Daoy (cell line): ENCODE measurements at regions not wholly inside any gene's neighbourhood (a gene's known extent, or its start where the extent isn't known, plus 50 kb on each side); places are given as distances from the start of the nearest gene placed in this dataset.

Experiments used
- DNase-seq: peaks from one replicate; pipeline ENCODE4 v3.0.0-alpha.2; 2015; ENCODE audit warnings: low read depth

DNA sequence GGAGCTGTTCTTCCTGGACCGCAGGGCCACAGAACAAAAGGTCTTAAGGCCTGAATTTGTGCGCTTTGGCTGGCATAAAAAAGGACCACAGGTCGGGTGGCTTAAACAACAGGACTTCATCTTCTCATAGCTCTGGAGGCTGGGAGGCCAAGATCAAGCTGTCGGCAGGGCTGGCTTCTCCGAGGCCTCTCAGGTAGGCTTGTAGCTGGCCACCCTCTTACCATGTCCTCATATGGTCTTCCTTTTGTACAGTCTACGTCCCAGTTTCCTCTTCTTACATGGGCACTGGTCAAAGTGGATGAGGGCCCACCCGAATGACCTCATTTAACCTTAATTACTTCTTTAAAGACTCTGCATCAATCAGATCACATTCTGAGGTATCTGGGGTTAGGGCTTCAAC is 257.6 kb downstream of the CBLN1 start:
- no peak for DNase-seq

DNA sequence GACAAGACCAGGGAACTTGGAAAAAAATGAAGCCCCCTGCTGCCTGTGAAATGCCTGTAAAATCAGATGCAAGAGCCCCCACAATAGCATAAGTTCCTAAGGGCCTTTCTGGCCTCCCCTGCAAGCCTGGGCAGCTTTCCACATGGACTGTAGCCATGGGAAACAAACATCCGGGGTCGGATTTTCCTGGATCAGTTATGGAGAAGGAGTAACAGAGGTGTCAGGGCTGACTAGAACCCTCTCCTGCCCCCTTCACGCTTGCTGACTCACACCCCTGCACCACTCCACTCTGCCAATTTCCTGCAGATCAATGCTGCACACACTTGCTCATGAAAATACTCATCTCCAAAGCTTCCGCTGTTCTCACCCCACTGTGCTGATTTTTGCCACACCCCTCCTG is 258.6 kb downstream of the CBLN1 start:
- DNase-seq: peak; percentile 81

DNA sequence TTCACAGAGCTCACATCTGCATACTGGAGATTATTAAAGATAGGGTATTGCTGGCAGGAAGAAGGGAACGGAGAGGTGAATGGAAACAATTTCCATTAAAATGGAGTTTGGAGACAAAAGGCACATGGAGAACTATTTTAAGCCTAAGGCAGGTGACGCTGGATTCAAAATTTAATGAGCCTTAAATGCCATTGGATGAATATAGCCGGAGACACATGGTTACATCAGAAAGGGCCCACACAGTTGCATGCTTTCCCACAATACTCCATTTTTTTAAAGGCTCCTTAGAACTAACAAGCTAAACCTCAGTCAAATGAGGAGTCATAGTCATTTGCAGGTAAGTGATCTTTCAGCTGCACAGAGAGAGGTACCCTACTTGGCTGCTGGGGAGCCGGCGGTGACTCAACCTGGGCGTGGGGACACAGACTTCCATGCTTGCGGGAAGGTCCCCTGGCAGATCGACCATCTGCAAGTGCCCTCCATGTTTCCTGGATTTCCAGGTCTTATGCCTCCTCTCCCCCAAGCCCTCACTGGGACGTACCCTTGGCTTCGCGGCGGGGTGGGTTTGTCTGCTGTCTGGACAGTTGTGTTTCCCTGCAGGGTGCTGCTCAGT is 259.2 kb downstream of the CBLN1 start:
- peak; percentile 47 for DNase-seq

DNA sequence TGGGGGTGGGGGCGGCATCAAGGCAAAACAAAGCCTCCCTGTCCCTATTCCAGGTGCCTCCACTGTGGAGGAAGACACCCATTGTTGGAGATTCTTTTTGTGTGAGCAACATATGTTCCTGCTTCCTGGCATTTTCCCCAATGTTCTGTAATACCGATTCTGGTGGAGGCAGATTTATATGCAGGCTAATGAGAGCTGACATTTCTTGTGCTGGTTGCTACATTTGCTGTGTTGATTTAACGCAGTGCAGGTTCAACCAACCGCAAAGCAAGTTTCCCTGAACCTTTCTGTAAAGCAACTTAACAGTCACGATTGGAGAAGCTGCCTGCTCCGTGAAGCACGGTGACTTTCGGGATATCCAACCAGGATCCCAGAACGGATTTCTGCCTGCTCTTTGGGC is 260.5 kb downstream of the CBLN1 start:
- peak; percentile 28 for DNase-seq

DNA sequence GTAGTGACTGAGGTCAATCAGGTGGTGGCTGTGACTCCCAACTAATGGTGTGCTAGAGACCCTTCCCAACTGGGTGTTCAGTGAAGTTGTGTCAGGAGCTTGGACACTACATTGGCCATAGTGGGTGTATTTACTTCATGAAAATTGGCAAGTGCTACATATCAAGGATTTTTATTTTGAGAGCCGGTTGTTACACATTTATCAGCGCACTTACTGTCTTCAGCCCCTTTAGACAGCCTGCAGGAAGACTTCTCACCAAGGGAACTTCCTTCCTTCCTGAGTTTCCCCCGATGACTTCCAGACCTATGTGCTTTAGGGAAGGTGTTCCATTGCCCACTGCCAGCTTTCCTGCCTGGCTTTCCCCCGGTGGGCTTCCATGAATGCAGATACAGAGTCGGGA is 261.2 kb downstream of the CBLN1 start:
- no peak for DNase-seq

DNA sequence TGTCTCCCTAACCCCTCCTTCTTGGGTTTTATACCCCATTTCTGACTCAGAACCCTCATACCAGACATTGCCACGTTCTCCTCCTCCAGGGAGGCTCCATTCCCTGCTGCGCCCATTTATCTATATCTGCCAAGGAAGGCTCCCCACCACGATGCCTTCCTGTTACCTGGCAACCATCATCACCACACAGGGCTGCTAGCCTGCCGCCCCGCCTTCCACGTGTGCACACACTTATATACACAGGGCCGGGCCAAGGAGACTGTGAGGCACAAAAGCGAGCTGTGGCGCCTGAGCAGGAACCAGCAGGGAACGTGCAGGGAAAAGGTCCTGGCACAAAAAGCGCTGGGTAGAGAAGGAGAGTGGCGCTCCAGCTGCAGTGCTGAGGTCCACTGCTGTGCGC is 261.8 kb downstream of the CBLN1 start:
- DNase-seq: peak; percentile 67

DNA sequence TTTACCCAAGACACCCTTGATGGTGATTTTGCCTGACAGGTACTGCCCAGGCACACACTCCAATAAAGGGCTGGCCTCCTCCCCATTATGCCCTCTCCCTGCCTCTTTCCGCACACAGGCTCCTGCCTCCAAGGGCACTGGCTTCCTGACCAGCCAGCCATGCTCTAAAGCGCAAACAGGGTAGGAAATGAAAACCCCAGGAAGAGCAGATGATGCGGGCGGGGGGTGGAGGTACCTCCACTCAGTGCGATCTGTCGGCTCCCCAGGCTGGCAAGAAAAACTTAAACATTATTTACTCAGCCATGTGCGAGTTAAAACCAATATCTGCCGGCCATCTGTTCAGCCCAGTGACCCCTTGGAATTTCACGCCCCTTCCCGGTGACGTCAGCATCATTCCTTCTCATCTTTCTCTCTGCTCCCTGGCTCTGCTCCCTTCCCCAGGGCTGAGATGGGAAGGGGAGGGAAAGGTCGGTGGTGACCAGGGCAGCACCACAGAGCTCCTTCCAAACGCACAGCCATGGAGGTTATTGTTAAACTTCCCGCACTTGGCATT is 262.5 kb downstream of the CBLN1 start:
- DNase-seq: peak; percentile 38

DNA sequence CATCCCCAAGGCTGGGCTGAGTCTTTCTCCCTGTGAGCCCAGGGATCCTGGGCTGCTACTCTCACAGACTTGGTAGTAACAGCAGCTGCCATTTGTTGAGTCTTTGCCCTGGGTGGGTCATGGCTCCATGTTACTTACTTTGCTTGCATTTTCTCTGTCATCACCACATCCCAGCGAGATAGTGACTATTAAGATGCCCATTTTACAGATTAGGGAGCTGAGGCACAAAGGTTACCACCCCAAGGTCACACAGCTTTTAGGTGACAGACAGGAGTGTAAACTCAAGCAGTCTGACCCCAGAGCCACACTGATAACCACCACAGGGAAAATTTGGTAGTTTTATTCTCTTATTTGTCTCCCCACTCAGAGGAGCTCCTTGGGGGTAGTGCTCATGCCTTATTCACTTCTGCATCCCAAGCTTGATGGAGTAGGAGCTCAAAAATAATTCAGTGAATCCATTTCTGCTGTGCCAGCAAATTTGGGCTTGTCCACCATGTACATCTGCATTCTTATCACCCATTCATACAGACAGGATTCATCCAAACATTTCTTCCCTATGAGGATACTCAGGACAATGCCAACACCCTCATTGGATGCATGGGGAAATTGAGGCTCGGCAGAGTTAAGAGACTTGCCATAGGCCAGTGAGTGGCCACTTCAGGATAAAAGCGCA is 263.2 kb downstream of the CBLN1 start:
- DNase-seq: no peak

DNA sequence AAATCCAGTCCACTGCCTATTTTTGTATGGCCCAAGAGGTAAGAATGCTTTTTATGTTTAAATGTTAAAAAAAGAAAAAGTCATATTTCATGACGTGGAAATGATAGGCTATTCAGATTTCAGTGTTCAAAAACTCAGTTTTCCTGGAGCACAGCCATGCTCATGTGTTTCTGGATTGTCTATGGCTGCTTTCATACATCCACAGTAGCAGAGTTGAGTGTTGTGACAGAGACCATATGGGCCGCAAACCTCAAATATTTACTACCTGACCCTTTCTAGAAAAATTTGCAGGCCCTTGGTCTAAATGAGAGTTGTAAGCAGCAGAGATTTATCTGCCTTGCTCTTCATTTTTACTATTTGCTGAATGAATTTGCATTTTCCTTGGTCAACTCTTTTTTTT is 264.1 kb downstream of the CBLN1 start:
- no peak for DNase-seq

DNA sequence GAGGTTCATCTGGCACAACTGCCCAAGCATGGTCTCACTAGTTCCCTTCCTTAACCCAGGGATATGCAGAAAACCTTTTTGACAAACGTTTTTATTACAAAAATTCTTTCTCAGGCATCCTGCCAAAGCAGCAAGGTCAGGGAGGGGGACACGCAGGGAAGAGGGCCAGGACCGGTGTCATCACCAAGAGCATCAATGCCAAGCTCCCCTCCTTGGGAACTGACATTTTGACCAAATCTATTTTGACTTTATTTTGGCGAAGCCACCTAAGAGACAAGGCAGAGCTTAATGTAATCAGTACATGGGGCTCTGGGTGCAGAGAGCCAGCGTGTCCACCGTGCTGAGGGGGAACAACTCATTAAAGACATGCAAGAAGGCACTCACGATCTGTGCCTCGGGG is 265.2 kb downstream of the CBLN1 start:
- DNase-seq: no peak

DNA sequence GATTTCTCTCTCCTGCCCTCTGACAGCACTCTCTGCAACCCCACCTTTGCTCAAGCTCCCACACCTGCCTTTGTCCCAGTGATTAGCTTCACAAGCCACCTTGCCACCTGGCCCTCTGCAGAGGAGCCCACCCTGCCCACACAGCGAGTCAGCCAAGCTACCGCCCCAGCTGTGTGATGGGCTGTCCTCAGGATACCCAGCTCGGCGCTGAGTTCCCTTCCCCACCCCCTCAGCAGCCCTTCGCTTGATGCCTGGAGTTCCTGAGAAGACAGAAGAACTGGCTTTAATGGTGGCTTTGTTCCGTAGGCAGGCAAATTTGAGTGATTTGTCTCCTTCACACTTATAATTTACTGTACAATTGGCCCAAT is 266.4 kb downstream of the CBLN1 start:
- no peak for DNase-seq

DNA sequence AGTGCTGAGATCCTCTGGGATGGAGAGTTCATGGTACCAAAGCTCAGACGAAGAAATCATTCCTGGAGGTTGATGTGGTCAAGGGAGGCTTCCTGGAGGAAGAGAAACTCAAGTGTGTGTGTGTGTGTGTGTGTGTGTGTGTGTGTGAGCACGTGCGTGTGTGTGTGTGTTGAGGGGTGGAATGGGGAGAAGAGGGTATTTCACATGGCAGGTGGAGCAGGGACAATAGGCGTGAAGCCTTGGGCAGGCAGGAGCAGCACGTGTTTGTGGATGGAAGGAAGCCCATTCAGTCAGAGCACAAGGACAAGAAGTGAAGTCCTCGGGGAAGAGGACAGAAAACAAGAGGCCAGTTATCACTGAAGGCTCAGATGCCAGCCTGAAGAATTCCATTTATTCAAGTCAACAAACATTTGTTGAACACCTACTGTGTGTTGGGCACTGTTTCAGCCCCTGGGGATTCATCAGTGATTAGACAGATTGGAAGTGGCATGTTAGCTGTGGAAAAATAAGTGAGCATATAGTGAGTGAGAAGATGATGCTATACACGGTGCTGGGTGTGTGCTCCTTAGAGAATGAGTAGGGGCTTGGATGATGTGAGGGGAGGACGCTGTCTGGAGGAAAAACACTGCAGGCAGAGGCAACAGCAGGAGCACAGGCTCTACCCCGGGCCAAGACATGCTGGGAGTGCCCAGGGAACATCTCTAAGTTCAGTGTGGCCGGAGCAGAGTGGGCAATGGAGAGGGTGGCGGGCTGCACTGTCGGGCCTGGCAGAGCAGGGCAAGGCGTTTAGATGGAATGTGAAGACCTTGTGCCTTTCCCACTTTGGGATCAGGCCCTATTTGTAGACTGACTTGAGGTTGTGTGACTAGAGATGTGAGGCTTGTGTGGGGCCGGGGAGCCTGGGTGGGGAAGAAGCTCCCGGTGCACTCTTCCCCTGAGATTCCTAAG is 267.1 kb downstream of the CBLN1 start:
- DNase-seq: no peak

DNA sequence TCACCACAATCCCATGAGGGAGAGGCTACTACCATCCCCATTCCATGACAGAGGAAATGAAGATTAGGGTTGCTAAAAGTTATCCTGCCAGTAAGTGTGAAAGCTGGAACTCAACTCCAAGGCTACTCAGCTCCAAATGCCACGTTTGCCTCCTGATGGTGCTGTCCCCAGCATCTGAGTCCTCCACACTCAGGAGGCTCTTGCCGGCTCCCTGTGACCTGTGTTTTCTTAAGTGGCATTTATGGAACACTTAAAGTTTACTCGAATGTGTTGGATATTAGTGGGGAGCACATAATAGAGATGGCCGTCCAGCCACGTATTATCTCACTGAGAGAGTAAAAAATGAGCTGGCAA is 267.9 kb downstream of the CBLN1 start:
- DNase-seq: no peak

DNA sequence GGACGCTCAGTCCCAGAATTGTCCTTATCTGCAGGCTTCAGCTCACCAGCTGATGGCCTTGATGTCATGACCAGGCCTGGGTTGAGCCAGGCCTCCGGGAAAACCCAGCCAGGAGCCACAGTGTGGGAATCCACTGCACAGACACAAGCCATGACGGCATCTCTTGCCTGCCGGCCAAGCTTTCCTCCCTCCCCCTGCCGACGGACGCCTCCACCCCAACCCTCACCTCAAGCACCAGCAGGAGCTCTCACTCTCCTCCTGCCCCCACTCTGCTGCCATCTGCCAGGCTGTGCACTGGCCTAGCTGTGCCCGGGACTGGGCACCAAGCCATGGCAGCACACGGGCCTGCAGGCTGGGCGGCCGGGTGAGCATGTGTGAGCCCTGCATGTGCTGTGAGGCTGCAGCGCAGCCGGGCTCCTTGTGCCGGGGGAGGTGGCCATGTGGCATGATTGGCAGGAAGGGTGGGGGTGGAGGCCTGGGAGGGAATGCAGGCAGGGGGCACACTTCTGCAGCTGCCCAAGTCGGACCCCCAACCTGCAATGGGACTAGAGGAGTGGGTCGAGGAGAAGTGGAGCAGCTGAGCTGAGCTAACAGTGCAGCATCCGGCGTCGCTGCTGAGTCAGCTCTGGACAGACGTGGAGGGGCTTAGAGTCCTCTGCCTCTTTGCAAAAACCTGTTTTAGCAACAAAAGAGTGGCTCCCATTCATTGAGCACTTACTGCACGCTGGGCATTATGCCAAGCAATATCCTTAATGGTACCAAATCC is 268.5 kb downstream of the CBLN1 start:
- DNase-seq: no peak

DNA sequence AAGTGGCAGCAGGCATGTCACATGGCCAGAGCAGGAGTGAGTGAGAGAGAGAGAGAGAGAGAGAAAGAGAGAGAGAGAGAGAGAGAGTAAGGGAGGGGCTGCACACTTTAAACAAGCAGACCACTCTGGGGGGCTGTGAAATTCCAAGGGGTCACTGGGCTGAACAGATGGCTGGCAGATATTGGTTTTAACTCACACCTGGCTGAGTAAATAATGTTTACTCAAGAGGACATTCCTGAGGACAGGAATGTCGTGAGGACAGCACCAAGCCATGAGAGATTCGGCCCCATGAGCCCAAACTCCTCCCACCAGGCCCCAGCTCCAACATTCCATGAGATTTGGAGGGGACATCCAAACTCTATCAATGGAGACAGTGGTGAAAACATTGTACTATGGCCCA is 269.7 kb downstream of the CBLN1 start:
- DNase-seq: no peak

DNA sequence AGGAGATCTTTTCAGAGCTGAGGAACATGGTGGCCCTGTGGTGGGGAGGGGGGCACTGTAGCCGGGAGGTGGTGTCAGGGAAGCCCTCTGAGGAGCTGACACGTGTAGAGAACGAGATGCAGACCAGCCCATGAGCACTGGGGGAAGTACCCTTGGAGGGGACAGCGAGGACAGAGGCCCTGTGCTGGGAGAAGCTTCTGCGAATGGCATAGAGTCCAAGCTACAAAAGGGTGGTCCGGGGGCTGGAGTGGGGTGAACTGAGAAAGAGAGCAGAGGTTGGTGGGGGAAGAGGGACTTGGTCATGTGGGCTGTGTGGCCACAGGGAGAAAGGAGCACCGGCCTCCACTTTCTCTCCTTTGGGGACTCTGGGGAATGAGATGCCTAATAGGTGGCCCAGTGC is 270.8 kb downstream of the CBLN1 start:
- DNase-seq: no peak

DNA sequence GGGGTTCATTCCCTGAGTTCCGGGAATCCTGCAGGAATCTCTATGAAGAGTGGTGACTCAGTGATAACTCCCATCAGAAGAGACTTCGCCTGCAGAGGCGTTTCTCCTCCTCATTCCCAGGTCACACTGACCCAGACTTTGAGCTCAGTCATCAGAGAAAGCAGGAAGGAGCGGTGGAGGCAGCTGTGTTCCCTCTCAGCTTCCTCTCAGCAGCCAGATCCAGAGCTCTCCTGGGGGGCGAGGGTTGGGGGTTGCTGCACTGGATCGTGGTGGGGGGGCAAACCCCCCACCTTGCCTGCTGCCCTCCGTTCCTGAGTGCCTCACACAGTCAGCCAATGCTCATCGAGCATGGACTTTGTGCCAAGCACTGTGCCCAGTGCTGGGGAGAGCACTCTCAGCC is 271.2 kb downstream of the CBLN1 start:
- no peak for DNase-seq

DNA sequence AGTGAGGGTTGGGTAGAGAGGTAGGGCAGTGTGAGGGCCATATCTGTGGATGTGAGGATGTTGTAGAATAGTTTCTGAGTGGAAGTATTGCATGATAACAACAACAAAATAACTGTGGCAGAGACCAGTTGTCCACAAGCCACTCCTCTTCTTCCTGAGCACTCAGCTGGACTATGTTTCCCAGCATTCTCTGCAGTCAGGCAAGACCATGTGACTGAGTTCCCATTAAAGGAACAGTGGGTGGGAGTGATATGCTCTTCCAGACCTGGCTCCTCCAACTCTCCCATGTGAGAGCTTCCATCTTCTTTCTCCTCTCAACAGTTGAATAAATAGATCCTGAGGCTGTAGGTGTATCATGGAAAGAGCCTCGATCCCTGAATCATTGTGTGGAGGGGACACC is 272.4 kb downstream of the CBLN1 start:
- no peak for DNase-seq

DNA sequence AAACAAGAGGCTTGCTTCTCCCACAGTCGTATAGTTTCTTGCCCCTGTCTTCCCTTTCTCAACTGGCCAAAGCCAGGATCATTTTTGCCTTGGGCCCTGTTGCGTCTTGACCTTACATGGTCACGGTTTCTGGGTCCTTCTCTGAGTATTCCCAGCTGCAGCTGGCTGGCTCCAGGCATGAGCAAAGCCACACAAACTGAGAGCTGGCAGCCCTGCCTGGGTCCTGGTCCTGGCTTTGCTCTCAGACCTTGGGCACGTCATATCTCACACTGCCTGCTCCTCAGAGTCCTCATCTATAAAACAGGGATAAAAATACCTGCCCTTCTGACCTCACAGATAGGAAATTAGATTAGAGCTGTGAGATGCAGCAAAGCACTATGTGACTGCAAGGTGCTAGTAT is 277.6 kb downstream of the CBLN1 start:
- no peak for DNase-seq

DNA sequence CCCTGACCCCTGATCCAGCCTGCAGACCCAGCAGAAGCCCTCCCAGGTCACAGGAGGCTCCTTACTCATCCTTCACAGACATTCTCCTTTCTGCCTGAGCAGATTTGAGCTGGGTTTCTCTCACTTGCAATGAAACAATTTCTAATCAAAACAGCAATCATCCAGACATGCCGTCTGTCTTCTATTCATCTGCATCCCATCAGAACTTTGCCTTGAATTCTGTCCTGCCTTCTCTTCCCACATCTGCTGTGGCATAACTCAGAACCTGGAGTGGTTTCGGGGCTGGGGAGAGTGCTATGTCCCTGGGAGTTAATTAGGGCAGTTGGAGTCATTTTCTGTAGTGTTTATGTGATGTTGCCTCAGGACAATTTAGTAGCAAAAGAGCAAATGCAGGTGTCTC is 278.6 kb downstream of the CBLN1 start:
- no peak for DNase-seq

DNA sequence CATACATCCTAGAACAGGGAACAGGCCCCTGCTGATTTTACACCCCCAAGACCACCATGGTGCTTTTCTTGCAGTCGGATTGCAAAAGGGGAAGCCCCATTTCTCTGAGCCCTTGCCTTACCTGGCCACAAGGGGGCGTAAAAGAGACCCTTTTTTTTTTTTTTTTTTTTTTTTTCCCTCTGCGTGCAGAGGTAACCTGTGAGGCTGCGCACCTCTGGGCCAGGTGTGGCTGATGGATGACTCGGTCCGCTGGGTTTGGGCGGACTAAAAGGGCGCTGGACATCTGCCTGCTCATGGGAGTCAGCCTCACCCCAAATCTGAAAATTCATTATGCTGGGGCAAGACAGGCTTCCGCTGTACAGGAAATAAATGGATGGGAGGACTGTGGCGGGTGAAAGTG is 281.0 kb downstream of the CBLN1 start:
- DNase-seq: no peak

DNA sequence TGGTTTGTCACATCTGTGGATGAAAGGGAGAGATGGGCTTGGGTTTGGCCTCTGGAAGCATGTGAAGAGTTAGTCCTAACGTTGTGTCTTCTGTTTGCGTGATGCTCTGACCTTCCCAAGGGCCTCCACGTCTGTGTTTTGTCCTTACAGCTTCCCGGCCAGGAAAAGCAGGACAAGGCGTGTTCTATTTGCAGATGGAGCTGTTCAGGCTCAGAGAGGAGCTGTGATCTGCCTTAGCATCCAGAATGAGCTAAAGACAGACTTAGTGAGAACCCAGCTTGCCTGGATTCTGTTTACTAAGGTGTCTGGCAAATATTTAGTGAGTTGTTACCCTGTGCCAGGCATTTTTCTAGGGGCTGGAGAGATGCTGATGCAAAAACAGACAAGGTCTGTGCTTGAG is 282.1 kb downstream of the CBLN1 start:
- DNase-seq: no peak
